Activated CD4-positive, alpha-beta T cell treated with anti-CD3 and anti-CD28 coated beads for 36 hours (primary cell): ENCODE measurements at regions not wholly inside any gene's neighbourhood (a gene's known extent, or its start where the extent isn't known, plus 50 kb on each side); places are given as distances from the start of the nearest gene placed in this dataset.

Source experiments
- ATAC-seq: fragments of 200-7000 bp; cut with Tn5 transposase; one replicate; pipeline ENCODE4 v1.10.0; 2021; ENCODE audit warnings: mild to moderate bottlenecking, moderate library complexity
- CTCF ChIA-PET: fragments of 350-600 bp; sonication (Branson Sonifier 250); formaldehyde crosslinking; loops from one replicate; lab custom pipeline; 2021; ENCODE audit warnings: antibody characterized with exemption; lab: Charles Lee
- POLR2A ChIA-PET: fragments of 350-600 bp; sonication (Branson Sonifier 250); formaldehyde crosslinking; loops from one replicate; lab custom pipeline; 2021; ENCODE audit warnings: antibody characterized with exemption, inconsistent platforms; lab: Charles Lee
- DNase-seq: peaks from one replicate; pipeline ENCODE4 v3.0.0-alpha.2; 2020
- H3K27ac Mint-ChIP-seq: one replicate; pipeline ENCODE4 v1.8.0; 2021; ENCODE audit warnings: mixed read lengths
- H3K27me3 Mint-ChIP-seq: one replicate; pipeline ENCODE4 v1.8.0; 2021; ENCODE audit warnings: mixed read lengths
- H3K36me3 Mint-ChIP-seq: one replicate; pipeline ENCODE4 v1.8.0; 2021; ENCODE audit warnings: low read depth, mixed read lengths
- H3K4me1 Mint-ChIP-seq: one replicate; pipeline ENCODE4 v1.8.0; 2021; ENCODE audit warnings: mixed read lengths
- H3K4me3 Mint-ChIP-seq: one replicate; pipeline ENCODE4 v1.8.0; 2021; ENCODE audit warnings: mild to moderate bottlenecking, moderate library complexity, mixed read lengths
- H3K9me3 Mint-ChIP-seq: one replicate; pipeline ENCODE4 v1.8.0; 2021; ENCODE audit warnings: low read depth, mixed read lengths
- intact Hi-C, 2 experiments: fragments of 100-400 bp; cut with DNase I in 1 of 2; cut with micrococcal nuclease in 1 of 2; formaldehyde crosslinking; loops; one replicate each; pipeline versions ENCODE4 v1.14.2 to v1.15.1; 2022 to 2024; cut with DNase I, micrococcal nuclease

DNA sequence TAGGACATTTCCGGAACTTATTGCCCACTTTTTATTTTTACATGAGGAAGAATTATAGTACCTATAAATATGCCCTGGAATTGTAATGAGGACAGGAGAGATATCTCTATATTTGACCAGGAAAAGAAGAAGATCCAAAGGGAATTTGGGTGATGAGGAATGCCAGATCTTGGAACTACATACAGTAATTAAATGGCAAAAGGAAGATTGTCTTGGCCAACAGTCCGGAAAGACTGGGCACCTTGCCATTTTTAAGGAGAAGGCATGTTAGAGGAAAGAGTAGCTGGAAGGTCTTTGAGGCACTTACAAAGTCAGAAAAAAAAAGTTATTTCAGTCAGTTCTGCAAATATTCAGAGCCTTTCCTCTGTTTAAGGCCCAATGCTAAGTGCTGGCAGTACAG is 616.4 kb downstream of the MED13L start:
- no peak for DNase-seq
- no peaks in the 10 kb centered on the region for H3K4me1 Mint-ChIP-seq
- CTCF ChIA-PET = no interaction called here
- H3K4me3 Mint-ChIP-seq = no peak overlapping the region
- no peak overlapping the region for H3K27ac Mint-ChIP-seq
- peaks cover 1% of the 10 kb centered on the region for H3K9me3 Mint-ChIP-seq
- intact Hi-C loops = no loop called here
- no peaks in the 10 kb centered on the region for H3K36me3 Mint-ChIP-seq
- no peak for ATAC-seq
- H3K27me3 Mint-ChIP-seq = peaks cover 17% of the 10 kb centered on the region
- POLR2A ChIA-PET = no interaction called here

DNA sequence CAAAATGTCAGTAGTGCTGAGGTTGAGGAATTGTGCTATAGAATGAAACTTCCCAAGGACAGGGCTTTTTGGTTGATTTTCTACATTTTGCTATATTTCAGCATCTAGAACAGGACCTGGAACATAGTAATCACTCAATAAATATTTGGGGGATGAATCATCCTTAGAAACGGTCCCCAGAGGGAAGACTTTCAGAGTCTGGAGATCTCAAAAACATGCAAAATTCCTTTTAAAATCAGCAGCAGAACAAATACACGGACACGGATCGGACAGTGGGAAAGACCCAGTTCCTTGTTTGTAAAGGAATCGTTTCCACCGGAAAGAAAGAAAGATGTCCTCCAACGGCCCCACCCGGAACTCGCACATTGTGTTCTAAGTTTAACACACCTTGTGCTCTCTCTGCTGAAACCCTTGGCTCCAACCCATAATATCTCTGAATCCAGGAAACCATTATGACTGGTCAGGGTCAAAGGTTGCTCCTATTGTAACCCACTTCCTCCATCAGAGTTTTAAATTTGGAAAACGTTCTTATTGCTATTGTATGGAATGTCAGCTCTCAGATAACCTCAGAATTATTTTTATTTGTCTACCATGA is 617.2 kb downstream of the MED13L start:
- Mint-ChIP-seq H3K27ac (no peak overlapping the region), H3K9me3 (peaks cover 1% of the 10 kb centered on the region), H3K4me3 (no peak overlapping the region), H3K4me1 (no peaks in the 10 kb centered on the region), H3K27me3 (peaks cover 17% of the 10 kb centered on the region), H3K36me3 (no peaks in the 10 kb centered on the region)
- ChIA-PET CTCF (no interaction called here), POLR2A (no interaction called here)
- intact Hi-C loops = no loop called here
- DNase-seq = no peak
- no peak for ATAC-seq

DNA sequence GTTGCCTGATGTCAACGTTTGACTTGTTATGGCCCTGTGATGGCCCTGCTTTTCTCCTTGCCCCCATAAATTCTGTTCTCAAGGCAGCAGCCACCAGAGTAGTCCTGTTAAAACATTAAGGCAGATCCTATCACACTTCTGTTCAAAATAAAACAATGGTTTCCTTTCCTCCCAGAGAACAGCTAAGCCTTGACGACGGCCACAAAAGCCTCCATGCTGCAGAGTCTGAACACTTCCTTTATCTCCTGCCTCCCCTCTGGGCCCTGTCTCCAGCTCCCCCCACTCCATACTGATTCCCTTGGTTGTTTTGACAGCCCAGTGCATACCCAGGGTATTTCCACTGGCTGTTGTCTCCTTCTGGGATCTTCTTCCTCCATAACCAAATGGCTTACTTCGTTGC is 618.1 kb downstream of the MED13L start:
- Mint-ChIP-seq H3K4me1 (no peaks in the 10 kb centered on the region), H3K27ac (no peak overlapping the region), H3K9me3 (peaks cover 1% of the 10 kb centered on the region), H3K36me3 (no peaks in the 10 kb centered on the region), H3K4me3 (no peak overlapping the region), H3K27me3 (peaks cover 19% of the 10 kb centered on the region)
- no peak for DNase-seq
- intact Hi-C loops = no loop called here
- ChIA-PET POLR2A (no interaction called here), CTCF (no interaction called here)
- no peak for ATAC-seq

DNA sequence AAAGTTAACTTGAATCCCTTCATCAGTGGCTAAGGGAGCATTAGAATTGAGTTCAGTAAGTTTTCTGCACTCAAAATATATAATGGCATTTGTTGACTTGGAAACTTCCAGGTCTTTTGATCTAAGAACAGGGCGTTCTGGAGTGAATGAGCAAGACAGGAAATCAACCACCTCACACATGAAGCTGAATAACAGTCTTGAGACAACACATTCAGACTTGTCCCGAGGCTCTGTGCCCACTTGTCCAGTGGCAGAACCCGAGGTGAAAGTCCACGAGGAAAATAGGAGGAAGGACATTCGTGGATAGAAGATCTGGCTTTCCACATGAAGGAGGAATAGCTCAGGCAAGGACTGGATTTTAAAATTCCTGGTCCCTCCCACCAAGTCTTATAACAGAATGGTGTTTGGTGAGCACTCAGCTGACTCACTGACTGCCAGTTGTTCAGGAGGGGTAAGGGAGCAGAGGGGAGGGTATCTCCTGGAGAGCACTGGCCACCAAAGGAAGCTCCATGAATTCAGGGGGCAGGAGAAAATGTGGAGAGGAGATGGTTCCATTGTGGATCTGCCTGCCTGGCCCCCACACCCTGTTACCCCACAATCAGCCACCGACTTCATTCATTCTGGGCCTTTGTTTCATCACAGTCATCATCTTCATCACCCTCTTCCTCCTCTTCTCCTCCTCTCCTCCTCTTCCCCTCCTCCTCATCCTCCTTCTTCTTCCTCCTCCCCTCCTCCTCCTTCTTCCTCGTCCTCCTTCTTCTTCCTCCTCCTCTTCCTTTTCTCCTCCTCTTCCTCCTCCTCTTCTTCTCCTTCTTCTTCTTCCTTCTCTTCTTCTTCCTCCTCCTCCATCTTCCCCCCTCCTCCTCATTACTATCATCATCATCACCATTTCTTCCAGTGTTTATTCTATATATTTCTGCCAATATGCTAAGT is 620.1 kb downstream of the MED13L start:
- no peak for DNase-seq
- Mint-ChIP-seq H3K27ac (no peak overlapping the region), H3K36me3 (no peaks in the 10 kb centered on the region), H3K4me3 (no peak overlapping the region), H3K9me3 (peaks cover under 1% of the 10 kb centered on the region), H3K4me1 (no peaks in the 10 kb centered on the region), H3K27me3 (peaks cover 18% of the 10 kb centered on the region)
- ATAC-seq = no peak
- POLR2A ChIA-PET = no interaction called here
- intact Hi-C loops = no loop called here
- CTCF ChIA-PET = no interaction called here

DNA sequence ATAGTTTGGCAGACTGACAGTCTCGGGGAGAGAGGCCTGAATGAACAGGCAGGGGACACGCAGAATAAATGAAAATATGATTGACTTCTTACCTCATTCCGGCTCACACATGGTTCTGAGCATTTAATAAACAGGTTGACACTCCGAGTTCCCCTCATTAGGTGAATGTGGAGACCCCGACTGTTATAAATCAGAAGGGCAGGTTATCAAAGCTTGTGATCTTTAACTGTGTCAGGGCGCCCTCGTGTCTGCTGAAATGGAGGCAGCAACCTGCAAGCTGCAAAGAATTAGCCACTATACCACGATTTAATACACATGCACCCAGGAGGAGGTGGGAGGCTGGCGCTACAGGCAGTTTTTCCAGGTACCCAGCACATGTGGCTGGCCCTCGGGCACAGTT is 627.5 kb downstream of the MED13L start:
- POLR2A ChIA-PET = no interaction called here
- DNase-seq (no peak), ATAC-seq (no peak)
- CTCF ChIA-PET = no interaction called here
- intact Hi-C loops = no loop called here
- peaks cover 8% of the 10 kb centered on the region for H3K27me3 Mint-ChIP-seq
- no peak overlapping the region for H3K27ac Mint-ChIP-seq
- no peaks in the 10 kb centered on the region for H3K36me3 Mint-ChIP-seq
- no peak overlapping the region for H3K4me3 Mint-ChIP-seq
- H3K4me1 Mint-ChIP-seq = no peaks in the 10 kb centered on the region
- peaks cover 4% of the 10 kb centered on the region for H3K9me3 Mint-ChIP-seq

DNA sequence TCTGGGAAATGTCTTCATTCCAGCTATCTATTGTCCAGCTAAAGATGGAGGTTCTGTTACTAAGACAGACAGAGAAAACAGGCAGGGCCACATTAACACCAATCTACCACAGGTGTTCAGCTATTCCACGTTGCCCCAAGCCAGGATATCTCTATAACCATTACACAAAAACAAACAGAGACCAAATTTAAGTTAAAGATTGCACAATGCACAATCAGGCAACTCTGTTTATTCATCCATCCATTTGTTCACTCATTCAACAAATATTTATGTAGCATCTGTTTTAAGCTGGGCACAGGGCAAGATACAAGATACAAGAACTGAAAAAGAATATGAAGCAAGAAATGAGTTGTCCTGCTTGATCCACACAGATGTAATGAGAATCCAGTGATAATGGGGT is 629.0 kb downstream of the MED13L start:
- ATAC-seq = no peak
- Mint-ChIP-seq H3K4me1 (no peaks in the 10 kb centered on the region), H3K27ac (no peak overlapping the region), H3K9me3 (peaks cover 4% of the 10 kb centered on the region), H3K27me3 (peaks cover 6% of the 10 kb centered on the region), H3K4me3 (no peak overlapping the region), H3K36me3 (no peaks in the 10 kb centered on the region)
- POLR2A ChIA-PET = no interaction called here
- DNase-seq = no peak
- CTCF ChIA-PET = no interaction called here
- intact Hi-C loops = no loop called here

DNA sequence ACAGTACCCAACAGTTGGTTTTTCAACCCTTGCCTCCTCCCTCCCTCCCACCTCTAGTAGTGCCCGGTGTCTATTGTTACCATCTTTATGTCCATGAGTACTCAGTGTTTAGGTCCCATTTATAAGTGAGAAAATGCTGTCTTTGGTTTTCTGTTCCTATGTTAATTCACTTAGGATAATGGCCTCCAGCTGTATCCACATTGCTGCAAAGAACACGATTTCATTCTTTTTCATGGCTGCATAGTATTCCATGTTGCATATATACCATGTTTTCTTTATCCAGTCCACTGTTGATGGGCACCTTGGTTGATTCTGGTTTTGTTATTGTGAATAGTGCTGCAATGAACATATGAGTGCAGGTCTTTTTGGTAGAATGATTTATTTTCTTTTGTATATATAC is 631.3 kb downstream of the MED13L start:
- no peak overlapping the region for H3K4me3 Mint-ChIP-seq
- ATAC-seq (no peak), DNase-seq (no peak)
- H3K27ac Mint-ChIP-seq = no peak overlapping the region
- H3K27me3 Mint-ChIP-seq = peaks cover 7% of the 10 kb centered on the region
- H3K36me3 Mint-ChIP-seq = no peaks in the 10 kb centered on the region
- H3K9me3 Mint-ChIP-seq = peaks cover 4% of the 10 kb centered on the region
- intact Hi-C loops = no loop called here
- H3K4me1 Mint-ChIP-seq = no peaks in the 10 kb centered on the region
- CTCF ChIA-PET = no interaction called here
- POLR2A ChIA-PET = no interaction called here

DNA sequence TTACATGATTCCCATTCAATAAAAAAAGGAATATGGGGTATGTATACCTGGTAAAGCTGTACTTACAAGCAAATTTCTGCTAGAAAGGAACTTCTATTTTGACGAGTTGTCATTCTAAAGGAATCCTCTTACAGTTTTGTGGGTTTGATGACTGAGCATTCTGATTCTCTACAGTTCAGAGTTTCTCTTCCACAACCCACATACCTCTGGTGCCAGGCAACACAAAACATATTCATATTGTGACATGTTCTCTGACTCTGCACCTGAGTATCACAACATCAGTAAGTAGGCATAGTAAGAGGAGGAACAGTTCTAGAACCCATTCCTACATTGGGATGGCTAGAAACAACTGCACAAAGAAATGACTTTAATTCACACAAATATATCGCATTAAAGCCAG is 636.6 kb downstream of the MED13L start:
- ATAC-seq = no peak
- POLR2A ChIA-PET = no interaction called here
- DNase-seq = no peak
- Mint-ChIP-seq H3K4me3 (no peak overlapping the region), H3K36me3 (no peaks in the 10 kb centered on the region), H3K9me3 (no peaks in the 10 kb centered on the region), H3K4me1 (no peaks in the 10 kb centered on the region), H3K27me3 (peaks cover 7% of the 10 kb centered on the region), H3K27ac (no peak overlapping the region)
- intact Hi-C loops = no loop called here
- CTCF ChIA-PET = no interaction called here

DNA sequence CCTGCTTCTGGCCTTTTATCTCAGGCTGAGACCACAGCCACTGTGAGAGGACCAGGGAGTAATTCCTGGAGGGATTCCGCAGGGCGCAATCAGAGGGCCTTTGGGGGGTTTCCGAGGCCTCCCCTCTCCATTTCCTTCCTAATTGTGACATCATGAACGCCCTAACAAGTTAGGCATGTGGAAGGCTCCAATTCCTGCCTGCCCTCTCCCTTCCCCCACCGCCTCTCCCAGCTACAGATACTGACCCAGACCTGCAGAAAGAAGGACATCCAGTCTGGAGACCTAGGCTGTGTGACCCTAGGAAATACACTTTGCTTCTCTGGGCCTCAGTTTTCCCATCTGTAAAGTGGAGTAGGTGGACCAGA is 637.9 kb downstream of the MED13L start:
- H3K9me3 Mint-ChIP-seq = no peaks in the 10 kb centered on the region
- intact Hi-C loops = no loop called here
- CTCF ChIA-PET = interaction anchor here (0.7 kb wide), 2 partner anchors 9 to 195 kb away, joined by 3 to 4 read pairs; no protein-coding TSS in a partner anchor
- ATAC-seq (no peak), DNase-seq (no peak)
- H3K27ac Mint-ChIP-seq = no peak overlapping the region
- H3K36me3 Mint-ChIP-seq = no peaks in the 10 kb centered on the region
- POLR2A ChIA-PET = interaction anchor here (0.7 kb wide), 1 partner anchor 310 kb away, joined by 3 read pairs; no protein-coding TSS in a partner anchor
- no peaks in the 10 kb centered on the region for H3K4me1 Mint-ChIP-seq
- H3K27me3 Mint-ChIP-seq = peaks cover 7% of the 10 kb centered on the region
- H3K4me3 Mint-ChIP-seq = no peak overlapping the region

DNA sequence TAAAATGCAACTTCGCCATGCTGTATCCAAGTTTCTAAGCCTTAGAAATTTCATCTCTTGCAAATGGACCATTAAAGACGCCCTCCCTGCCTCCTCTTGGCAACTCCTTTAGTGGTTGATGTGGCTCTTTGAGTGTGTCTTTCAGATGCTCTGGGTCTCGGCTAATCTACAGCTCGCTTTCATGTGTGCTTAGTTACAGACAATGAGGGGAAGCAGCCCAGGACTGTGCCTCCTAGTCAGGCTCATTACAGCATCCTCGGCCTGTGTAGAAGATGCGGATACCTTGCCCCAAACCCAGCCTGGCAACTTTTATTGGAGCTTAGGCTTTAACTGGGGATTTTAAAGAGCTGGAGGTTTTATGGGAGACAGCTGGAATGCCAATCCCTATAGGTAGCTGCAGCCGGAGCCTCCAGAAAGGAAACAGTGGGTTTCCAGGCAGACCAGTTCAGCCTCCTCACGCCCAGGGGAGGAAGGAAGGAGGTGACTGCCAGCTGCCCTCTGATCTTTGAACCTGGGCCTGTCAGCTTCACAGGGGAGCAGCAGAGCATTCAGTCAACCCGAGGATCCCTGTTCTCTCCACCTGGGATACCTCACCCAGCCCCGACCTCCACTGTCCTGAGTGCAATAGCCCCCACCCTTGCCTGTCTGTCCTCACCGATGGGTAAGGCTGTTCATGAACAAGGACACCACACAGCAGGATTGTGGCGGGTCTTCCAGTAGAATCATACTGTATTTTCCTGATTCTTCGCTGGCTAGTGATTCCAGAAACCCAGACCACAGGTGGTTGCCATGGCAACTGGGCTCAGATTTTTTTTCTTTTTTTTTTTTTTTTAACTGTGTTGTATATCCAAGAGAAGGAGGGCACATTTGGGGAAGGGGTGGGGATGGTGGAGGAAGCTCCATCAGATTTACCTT is 638.5 kb downstream of the MED13L start:
- no peak for DNase-seq
- Mint-ChIP-seq H3K9me3 (no peaks in the 10 kb centered on the region), H3K27me3 (peaks cover 7% of the 10 kb centered on the region), H3K36me3 (no peaks in the 10 kb centered on the region), H3K4me1 (no peaks in the 10 kb centered on the region), H3K4me3 (no peak overlapping the region), H3K27ac (no peak overlapping the region)
- CTCF ChIA-PET = interaction anchor here (0.7 kb wide), 1 partner anchor 10 kb away, joined by 4 read pairs; no protein-coding TSS in a partner anchor
- POLR2A ChIA-PET = interaction anchor here (0.7 kb wide), 1 partner anchor 309 kb away, joined by 3 read pairs; no protein-coding TSS in a partner anchor
- intact Hi-C loops = no loop called here
- no peak for ATAC-seq

DNA sequence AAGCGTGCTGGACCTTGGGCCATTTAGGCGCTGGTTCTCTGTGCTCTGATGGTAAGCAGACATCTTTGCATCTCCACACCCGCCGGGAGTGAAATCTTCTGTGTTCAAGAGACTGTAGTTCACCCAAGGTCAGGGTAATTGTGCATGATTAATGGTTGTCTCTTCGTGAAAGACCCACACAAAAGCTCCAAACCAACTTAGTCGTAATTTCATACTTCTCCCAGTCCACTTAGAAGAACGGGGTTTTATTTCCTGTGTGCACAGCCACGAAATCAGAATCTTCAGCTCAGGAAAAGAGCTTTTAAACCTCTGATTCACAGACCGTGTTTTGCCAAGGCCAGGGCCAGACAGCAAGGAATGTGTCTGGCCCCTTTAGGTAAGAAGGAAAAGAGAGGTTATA is 640.9 kb downstream of the MED13L start:
- CTCF ChIA-PET = interaction anchor here (0.6 kb wide), 1 partner anchor 160 kb away, joined by 3 read pairs; no protein-coding TSS in a partner anchor
- intact Hi-C loops = no loop called here
- no peak overlapping the region for H3K4me3 Mint-ChIP-seq
- ATAC-seq = no peak
- DNase-seq = no peak
- no peaks in the 10 kb centered on the region for H3K9me3 Mint-ChIP-seq
- H3K36me3 Mint-ChIP-seq = no peaks in the 10 kb centered on the region
- H3K4me1 Mint-ChIP-seq = no peaks in the 10 kb centered on the region
- POLR2A ChIA-PET = no interaction called here
- H3K27ac Mint-ChIP-seq = no peak overlapping the region
- peaks cover 3% of the 10 kb centered on the region for H3K27me3 Mint-ChIP-seq
